ENCODE measurements at regions not wholly inside any gene's neighbourhood (a gene's known extent, or its start where the extent isn't known, plus 50 kb on each side); places are given as distances from the start of the nearest gene placed in this dataset.

GRCh38 chr2:16271231-16271896 is 331.0 kb downstream of the MYCN start:
- no peak for TF ChIP-seq CTCF (IDR thresholded peaks at IDR 0.05; ENCODE audit: low read depth, low read length)
- DNase-seq (ENCODE audit: extremely low read depth, low read depth), result no peak

DNA sequence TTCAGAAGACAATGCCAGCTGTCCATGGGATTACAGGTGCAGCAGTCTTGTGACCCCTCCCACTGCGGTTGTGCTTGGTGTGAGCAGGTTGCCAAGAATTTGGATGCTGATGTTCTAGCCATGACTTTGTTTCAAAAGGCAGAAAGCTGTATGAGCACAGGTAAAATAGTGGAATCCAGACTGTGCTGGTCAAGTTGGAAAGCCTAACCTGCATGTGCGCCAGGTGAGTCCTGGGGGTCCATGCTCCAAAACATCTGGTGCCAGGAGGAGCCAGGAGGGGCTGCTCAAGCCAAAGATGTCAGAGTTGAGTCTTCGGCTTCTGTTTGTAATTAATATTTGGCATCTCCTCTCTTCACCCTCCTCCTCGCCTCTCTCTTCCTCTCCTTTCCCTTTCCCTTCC is 330.1 kb downstream of the MYCN start:
- no peak for TF ChIP-seq CTCF (IDR thresholded peaks at IDR 0.05; ENCODE audit: low read depth, low read length)
- DNase-seq (ENCODE audit: extremely low read depth, low read depth), result no peak

DNA sequence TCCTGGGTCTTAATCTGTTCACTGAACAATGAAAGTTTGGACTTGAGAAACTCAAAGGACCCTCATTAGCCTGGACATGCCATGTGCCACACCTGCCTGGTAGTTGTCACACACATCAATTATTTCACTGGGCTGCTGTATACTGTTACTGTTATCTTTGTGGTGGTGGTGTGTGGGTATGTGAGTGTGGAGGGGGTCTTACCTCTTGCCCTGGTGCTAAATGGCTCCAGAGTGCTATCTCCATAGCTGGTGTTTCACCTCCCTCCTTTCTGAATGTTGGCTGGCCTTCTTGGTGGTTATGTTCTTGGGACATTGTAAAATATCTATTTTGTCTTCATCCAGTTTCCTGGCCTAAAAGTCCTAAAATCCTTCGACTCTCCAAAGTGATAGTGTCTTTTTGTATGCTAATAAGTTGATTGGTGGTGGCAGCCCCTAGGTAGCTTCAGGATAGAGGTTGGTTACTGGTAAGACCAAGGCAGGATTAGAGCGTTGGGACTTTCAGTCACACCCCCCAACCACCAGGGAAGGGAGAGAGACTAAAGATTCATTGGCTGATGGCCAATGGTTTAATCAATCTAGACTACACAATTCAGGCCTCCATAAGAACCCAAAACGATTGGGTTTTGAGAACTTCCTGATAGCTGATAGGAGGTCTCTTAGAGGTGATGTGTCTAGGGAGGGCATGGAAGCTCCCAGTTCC is 328.1 kb downstream of the MYCN start:
- no peak for DNase-seq (ENCODE audit: extremely low read depth, low read depth)
- TF ChIP-seq CTCF (IDR thresholded peaks at IDR 0.05; ENCODE audit: low read depth, low read length), result no peak

GRCh38 chr2:16266571-16266970 is 326.2 kb downstream of the MYCN start:
- no peak for TF ChIP-seq CTCF (IDR thresholded peaks at IDR 0.05; ENCODE audit: low read depth, low read length)
- DNase-seq (ENCODE audit: extremely low read depth, low read depth), result no peak

- no peak for TF ChIP-seq CTCF (IDR thresholded peaks at IDR 0.05; ENCODE audit: low read depth, low read length)
Observed at GRCh38 chr2:16264931-16265540, 324.7 kb downstream of the MYCN start.

DNA sequence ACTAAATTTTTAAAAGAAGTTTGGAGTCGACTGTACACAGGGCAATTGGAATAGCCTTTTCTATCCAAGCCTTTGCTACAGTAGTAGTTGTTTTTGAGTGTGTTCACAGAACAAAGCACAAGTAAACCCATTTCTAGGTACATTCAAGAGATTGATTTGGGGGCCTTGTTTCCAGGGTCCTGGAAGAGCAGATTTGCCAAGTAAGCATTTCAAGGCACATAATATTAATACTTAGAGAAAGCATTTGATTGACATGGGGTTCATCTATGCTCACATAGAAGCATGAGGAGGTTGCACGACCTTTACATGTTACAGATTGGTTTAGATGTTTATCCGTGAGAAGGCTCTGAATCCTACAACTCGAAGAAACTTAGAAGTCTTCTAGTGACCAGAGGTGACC is 324.1 kb downstream of the MYCN start:
- TF ChIP-seq CTCF (IDR thresholded peaks at IDR 0.05; ENCODE audit: low read depth, low read length), result no peak
- no peak for DNase-seq (ENCODE audit: extremely low read depth, low read depth)

More at GRCh38 chr2:16264931-16265540, 324.7 kb downstream of the MYCN start:
- no peak for DNase-seq (ENCODE audit: extremely low read depth, low read depth)

DNA sequence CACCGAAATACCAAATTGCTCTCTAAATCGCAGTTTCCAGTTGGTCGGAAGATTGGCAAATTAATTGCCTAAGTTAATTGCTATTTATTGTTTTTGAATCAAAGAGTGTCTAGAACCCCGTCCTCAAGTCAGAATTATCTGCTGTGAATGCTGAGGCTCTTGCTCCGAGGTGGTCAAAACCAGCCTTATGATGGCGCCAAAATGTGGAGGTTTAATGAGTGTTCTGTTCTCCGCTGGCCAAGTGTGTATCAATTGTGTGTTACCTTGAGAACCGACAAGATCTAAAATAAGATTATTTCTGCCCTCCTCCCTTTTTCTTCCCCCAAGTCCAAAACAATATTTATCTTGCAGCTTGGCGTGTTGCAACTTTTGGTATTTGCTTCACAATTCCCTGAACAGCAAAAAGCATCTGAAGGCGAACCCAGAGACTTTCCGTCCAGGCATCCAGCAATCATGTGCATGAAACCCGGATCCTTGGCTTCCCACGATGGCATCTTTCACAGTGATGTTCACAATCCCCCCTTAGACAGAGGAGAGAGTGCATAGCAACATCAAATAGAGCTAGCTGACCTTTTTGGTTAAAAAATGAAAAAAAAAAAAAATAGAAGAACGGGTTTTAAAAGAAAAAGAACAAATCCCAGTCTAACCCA is 323.0 kb downstream of the MYCN start:
- TF ChIP-seq CTCF (IDR thresholded peaks at IDR 0.05; ENCODE audit: low read depth, low read length), result no peak
- no peak for DNase-seq (ENCODE audit: extremely low read depth, low read depth)
